22Rv1 (cell line): ENCODE measurements at regions not wholly inside any gene's neighbourhood (a gene's known extent, or its start where the extent isn't known, plus 50 kb on each side); places are given as distances from the start of the nearest gene placed in this dataset.

Experiments used
- CTCF ChIP-seq: fragments of 450-650 bp; IDR thresholded peaks from 2 replicates; pipeline ENCODE4 v1.5.1; 2017; ENCODE audit warnings: mild to moderate bottlenecking
- ZFX ChIP-seq: fragments of 450-650 bp; IDR thresholded peaks from 2 replicates; pipeline ENCODE4 v1.6.1; 2017; ENCODE audit warnings: antibody characterized with exemption, borderline replicate concordance

- TF ChIP-seq CTCF (peak; percentile 84), ZFX (no peak)
Observed at GRCh38 chr18:76169733-76170132, 325.3 kb downstream of the ZNF516 start.
